Right atrium auricular region (tissue), 2 donors: ENCODE measurements at regions not wholly inside any gene's neighbourhood (a gene's known extent, or its start where the extent isn't known, plus 50 kb on each side); places are given as distances from the start of the nearest gene placed in this dataset.

Experiments
- DNase-seq: peaks from one replicate; pipeline ENCODE4 v3.0.0-alpha.2; 2019; ENCODE audit warnings: low spot score
- H3K27ac ChIP-seq, 2 donors: fragments of 200-600 bp; sonication (generic); 1 replicate in 1 of 2; 2 replicates in 1 of 2; pipeline ENCODE4 v1.5.1; 2016 to 2019
- H3K27me3 ChIP-seq, 2 donors: fragments of 200-600 bp; sonication (generic); one replicate each; pipeline versions ENCODE4 v1.5.1 to v1.6.0; 2017 to 2019
- H3K36me3 ChIP-seq: fragments of 200-600 bp; sonication (generic); one replicate; pipeline ENCODE4 v1.5.1; 2016
- H3K4me1 ChIP-seq, 2 donors: fragments of 200-600 bp; sonication (generic); one replicate each; pipeline versions ENCODE4 v1.5.1 to v1.6.0; 2017 to 2019
- H3K4me3 ChIP-seq, 2 donors: fragments of 200-600 bp; sonication (generic); 1 replicate in 1 of 2; 2 replicates in 1 of 2; pipeline ENCODE4 v1.5.1; 2017 to 2019; ENCODE audit warnings: mild to moderate bottlenecking in 1 of 2, moderate library complexity in 1 of 2
- H3K9me3 ChIP-seq, 2 donors: fragments of 200-600 bp; sonication (generic); one replicate each; pipeline ENCODE4 v1.5.1; 2019
- TF ChIP-seq, protein P1 (sequence below), 2 donors: fragments of 200-600 bp; sonication (generic); IDR thresholded peaks; one replicate each; pipeline ENCODE4 v1.5.1; 2019; ENCODE audit warnings: antibody characterized with exemption in 2 of 2

GRCh38 chr18:27461957-27462356 lies 276.8 kb upstream of the CHST9 start:
- TF ChIP-seq, protein P1, sequence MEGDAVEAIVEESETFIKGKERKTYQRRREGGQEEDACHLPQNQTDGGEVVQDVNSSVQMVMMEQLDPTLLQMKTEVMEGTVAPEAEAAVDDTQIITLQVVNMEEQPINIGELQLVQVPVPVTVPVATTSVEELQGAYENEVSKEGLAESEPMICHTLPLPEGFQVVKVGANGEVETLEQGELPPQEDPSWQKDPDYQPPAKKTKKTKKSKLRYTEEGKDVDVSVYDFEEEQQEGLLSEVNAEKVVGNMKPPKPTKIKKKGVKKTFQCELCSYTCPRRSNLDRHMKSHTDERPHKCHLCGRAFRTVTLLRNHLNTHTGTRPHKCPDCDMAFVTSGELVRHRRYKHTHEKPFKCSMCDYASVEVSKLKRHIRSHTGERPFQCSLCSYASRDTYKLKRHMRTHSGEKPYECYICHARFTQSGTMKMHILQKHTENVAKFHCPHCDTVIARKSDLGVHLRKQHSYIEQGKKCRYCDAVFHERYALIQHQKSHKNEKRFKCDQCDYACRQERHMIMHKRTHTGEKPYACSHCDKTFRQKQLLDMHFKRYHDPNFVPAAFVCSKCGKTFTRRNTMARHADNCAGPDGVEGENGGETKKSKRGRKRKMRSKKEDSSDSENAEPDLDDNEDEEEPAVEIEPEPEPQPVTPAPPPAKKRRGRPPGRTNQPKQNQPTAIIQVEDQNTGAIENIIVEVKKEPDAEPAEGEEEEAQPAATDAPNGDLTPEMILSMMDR (IDR thresholded peaks at IDR 0.05): no peak
- Histone ChIP-seq H3K36me3 (no peaks in the 10 kb centered on the region), H3K4me3 (no peak overlapping the region), H3K4me1 (no peaks in the 10 kb centered on the region), H3K27me3 (no peaks in the 10 kb centered on the region), H3K27ac (no peak overlapping the region), H3K9me3 (no peaks in the 10 kb centered on the region)
- DNase-seq: no peak

DNA sequence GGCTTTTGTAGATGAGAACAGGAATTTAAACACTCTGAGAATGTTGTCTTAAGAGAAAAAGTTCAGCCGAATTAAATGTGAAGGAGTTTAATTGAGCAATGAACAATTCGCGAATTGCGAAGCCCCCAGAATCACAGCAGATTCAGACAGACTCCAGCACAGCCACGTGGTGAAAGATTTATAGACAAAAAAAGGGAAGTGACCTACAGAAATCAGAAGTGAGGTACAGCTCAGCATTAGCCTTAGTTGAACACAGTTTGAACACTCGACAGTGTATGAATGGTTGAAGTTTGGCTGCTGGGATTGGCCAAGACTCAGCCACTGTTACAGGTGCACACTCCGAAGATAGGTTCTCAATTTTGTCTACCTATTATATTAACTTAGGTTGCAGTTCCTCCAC lies 264.0 kb upstream of the CHST9 start:
- Histone ChIP-seq H3K36me3 (no peaks in the 10 kb centered on the region), H3K27me3 (no peaks in the 10 kb centered on the region), H3K27ac (no peak overlapping the region), H3K4me1 (no peaks in the 10 kb centered on the region), H3K4me3 (no peak overlapping the region), H3K9me3 (peaks cover 0 to 15% of the 10 kb centered on the region in 2 donors)
- DNase-seq: no peak
- TF ChIP-seq, protein P1 (IDR thresholded peaks at IDR 0.05): no peak

DNA sequence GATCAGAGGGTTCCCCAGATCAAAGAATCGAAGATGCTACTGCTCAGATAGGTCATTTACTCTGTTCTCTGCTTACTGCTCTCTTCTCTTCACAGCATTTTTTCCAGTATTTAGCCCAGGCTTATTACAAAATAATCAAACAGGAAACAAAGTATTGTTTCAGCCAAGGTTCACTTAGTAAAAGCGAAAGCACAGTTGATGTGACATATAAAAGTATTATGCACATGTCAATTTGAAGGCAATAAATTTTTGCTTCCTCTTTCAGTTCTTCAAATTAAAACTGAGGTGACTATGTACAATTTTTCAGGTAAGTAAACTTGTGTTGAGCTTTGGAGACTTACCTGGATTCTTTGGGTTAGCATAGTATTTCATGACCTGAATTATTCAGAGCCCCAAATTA lies 262.8 kb upstream of the CHST9 start:
- Histone ChIP-seq H3K4me1 (no peaks in the 10 kb centered on the region), H3K27ac (no peak overlapping the region), H3K9me3 (peaks cover 0 to 15% of the 10 kb centered on the region in 2 donors), H3K27me3 (no peaks in the 10 kb centered on the region), H3K4me3 (no peak overlapping the region), H3K36me3 (no peaks in the 10 kb centered on the region)
- DNase-seq: no peak
- TF ChIP-seq, protein P1 (IDR thresholded peaks at IDR 0.05): no peak

DNA sequence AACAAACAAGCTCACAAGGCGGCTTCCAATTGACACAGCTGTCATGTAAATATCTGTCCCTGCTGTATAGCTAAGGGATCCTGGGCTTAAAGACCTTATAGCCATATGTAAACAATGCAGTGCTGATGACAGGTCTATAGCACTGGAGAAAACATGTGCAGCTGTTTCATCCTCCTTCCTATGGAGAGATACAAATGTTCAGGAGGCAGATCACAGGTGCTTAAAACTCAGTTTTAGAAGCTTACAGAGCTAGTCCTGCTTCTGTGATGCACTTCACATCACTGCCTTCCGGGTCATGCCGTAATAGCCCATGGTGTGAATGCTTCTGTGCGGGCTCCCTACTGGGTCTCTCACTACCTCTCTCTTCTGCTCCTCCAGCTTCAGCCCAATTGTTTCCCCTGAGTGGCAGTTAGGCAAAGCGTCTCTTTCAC lies 262.4 kb upstream of the CHST9 start:
- no peak for DNase-seq
- no peak overlapping the region for H3K27ac ChIP-seq
- no peaks in the 10 kb centered on the region for H3K4me1 ChIP-seq
- TF ChIP-seq, protein P1 (IDR thresholded peaks at IDR 0.05): no peak
- H3K9me3 ChIP-seq: peaks cover 0 to 15% of the 10 kb centered on the region in 2 donors
- H3K27me3 ChIP-seq: no peaks in the 10 kb centered on the region
- H3K4me3 ChIP-seq: no peak overlapping the region
- no peaks in the 10 kb centered on the region for H3K36me3 ChIP-seq

GRCh38 chr18:27430595-27430994 lies 245.5 kb upstream of the CHST9 start:
- no peak overlapping the region for H3K27ac ChIP-seq
- peaks cover 0 to 7% of the 10 kb centered on the region in 2 donors for H3K9me3 ChIP-seq
- H3K4me1 ChIP-seq: no peaks in the 10 kb centered on the region
- no peak overlapping the region for H3K4me3 ChIP-seq
- H3K36me3 ChIP-seq: no peaks in the 10 kb centered on the region
- TF ChIP-seq, protein P1 (IDR thresholded peaks at IDR 0.05): no peak
- no peak for DNase-seq
- H3K27me3 ChIP-seq: no peaks in the 10 kb centered on the region

- TF ChIP-seq, protein P1 (IDR thresholded peaks at IDR 0.05): no peak
- Histone ChIP-seq H3K27ac (no peak overlapping the region), H3K27me3 (no peaks in the 10 kb centered on the region), H3K4me1 (no peaks in the 10 kb centered on the region), H3K36me3 (no peaks in the 10 kb centered on the region), H3K9me3 (peaks cover 0 to 7% of the 10 kb centered on the region in 2 donors), H3K4me3 (no peak overlapping the region)
- DNase-seq: no peak
These were observed 243.8 kb upstream of the CHST9 start for GRCh38 chr18:27428716-27429475.
